SH-SY5Y (cell line): ENCODE measurements at regions not wholly inside any gene's neighbourhood (a gene's known extent, or its start where the extent isn't known, plus 50 kb on each side); places are given as distances from the start of the nearest gene placed in this dataset.

Source experiments
- GATA2 ChIP-seq: IDR thresholded peaks from 2 replicates; pipeline ENCODE4 v1.6.1; 2011; ENCODE audit warnings: mild to moderate bottlenecking, low read depth, low read length
- GATA3 ChIP-seq: IDR thresholded peaks from 2 replicates; pipeline ENCODE4 v1.6.1; 2011; ENCODE audit warnings: low read depth, mild to moderate bottlenecking, low read length, moderate library complexity

DNA sequence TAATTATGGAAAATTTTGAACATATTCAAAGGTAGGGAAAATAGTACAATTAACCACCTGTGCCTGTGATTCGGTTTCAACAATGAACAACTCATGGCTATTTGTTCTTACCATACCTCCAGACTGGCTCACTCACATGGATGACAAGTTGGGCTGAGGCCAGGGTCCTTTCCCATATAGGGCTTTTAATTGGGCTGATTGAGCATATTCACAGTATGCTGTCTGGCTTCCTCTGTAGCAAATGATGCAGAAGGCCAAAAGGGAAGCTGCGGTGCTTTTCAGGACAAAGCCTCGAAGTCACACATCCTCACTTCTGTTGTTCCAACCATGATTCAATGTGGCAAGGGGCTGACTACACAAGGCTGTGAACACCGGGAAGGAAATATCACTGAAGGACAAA lies 297.5 kb upstream of the SLC16A7 start:
- TF ChIP-seq GATA3 (no peak), GATA2 (no peak)
